ENCODE measurements at regions not wholly inside any gene's neighbourhood (a gene's known extent, or its start where the extent isn't known, plus 50 kb on each side); places are given as distances from the start of the nearest gene placed in this dataset.

GRCh38 chr10:107614939-107615685 lies 450.6 kb upstream of the SORCS1 start:
- Histone ChIP-seq H3K36me3 (ENCODE audit: insufficient read depth) (no peaks in the 10 kb centered on the region), H3F3A (replicated peaks; ENCODE audit: low read depth) (no peaks in the 10 kb centered on the region), H2AFZ (no peak overlapping the region), H3K27me3 (ENCODE audit: insufficient read depth) (no peaks in the 10 kb centered on the region), H4K20me1 (replicated peaks; ENCODE audit: insufficient read depth) (no peaks in the 10 kb centered on the region), H3K4me1 (ENCODE audit: insufficient read depth) (no peaks in the 10 kb centered on the region), H3K79me2 (replicated peaks; ENCODE audit: insufficient read depth) (no peaks in the 10 kb centered on the region), H3K27ac (ENCODE audit: low read depth) (no peak overlapping the region), H3K4me2 (no peak overlapping the region), H3K9me2 (ENCODE audit: insufficient read depth) (no peaks in the 10 kb centered on the region), H3K4me3 (no peak overlapping the region)
- H3K9me3 Mint-ChIP-seq, result no peaks in the 10 kb centered on the region
- H3K4me3 Mint-ChIP-seq, result no peak overlapping the region
- DNase-seq (ENCODE audit: low spot score), result no peak
- TF ChIP-seq ZNF331 (CRISPR knock-in tag; IDR thresholded peaks at IDR 0.05; ENCODE audit: low read depth), result no peak
- no peak for TF ChIP-seq CREB1 (CRISPR knock-in tag; IDR thresholded peaks at IDR 0.05; ENCODE audit: low read depth)
- no peak for TF ChIP-seq EZH2 (IDR thresholded peaks at IDR 0.05; ENCODE audit: low read depth, unreplicated experiment)
- no peak for TF ChIP-seq JUNB (IDR thresholded peaks at IDR 0.05; ENCODE audit: unreplicated experiment)
- TF ChIP-seq, protein P1, sequence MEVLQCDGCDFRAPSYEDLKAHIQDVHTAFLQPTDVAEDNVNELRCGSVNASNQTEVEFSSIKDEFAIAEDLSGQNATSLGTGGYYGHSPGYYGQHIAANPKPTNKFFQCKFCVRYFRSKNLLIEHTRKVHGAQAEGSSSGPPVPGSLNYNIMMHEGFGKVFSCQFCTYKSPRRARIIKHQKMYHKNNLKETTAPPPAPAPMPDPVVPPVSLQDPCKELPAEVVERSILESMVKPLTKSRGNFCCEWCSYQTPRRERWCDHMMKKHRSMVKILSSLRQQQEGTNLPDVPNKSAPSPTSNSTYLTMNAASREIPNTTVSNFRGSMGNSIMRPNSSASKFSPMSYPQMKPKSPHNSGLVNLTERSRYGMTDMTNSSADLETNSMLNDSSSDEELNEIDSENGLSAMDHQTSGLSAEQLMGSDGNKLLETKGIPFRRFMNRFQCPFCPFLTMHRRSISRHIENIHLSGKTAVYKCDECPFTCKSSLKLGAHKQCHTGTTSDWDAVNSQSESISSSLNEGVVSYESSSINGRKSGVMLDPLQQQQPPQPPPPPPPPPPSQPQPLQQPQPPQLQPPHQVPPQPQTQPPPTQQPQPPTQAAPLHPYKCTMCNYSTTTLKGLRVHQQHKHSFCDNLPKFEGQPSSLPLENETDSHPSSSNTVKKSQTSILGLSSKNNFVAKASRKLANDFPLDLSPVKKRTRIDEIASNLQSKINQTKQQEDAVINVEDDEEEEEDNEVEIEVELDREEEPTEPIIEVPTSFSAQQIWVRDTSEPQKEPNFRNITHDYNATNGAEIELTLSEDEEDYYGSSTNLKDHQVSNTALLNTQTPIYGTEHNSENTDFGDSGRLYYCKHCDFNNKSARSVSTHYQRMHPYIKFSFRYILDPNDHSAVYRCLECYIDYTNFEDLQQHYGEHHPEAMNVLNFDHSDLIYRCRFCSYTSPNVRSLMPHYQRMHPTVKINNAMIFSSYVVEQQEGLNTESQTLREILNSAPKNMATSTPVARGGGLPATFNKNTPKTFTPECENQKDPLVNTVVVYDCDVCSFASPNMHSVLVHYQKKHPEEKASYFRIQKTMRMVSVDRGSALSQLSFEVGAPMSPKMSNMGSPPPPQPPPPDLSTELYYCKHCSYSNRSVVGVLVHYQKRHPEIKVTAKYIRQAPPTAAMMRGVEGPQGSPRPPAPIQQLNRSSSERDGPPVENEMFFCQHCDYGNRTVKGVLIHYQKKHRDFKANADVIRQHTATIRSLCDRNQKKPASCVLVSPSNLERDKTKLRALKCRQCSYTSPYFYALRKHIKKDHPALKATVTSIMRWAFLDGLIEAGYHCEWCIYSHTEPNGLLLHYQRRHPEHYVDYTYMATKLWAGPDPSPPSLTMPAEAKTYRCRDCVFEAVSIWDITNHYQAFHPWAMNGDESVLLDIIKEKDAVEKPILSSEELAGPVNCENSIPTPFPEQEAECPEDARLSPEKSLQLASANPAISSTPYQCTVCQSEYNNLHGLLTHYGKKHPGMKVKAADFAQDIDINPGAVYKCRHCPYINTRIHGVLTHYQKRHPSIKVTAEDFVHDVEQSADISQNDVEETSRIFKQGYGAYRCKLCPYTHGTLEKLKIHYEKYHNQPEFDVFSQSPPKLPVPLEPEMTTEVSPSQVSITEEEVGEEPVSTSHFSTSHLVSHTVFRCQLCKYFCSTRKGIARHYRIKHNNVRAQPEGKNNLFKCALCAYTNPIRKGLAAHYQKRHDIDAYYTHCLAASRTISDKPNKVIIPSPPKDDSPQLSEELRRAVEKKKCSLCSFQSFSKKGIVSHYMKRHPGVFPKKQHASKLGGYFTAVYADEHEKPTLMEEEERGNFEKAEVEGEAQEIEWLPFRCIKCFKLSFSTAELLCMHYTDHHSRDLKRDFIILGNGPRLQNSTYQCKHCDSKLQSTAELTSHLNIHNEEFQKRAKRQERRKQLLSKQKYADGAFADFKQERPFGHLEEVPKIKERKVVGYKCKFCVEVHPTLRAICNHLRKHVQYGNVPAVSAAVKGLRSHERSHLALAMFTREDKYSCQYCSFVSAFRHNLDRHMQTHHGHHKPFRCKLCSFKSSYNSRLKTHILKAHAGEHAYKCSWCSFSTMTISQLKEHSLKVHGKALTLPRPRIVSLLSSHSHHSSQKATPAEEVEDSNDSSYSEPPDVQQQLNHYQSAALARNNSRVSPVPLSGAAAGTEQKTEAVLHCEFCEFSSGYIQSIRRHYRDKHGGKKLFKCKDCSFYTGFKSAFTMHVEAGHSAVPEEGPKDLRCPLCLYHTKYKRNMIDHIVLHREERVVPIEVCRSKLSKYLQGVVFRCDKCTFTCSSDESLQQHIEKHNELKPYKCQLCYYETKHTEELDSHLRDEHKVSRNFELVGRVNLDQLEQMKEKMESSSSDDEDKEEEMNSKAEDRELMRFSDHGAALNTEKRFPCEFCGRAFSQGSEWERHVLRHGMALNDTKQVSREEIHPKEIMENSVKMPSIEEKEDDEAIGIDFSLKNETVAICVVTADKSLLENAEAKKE (CRISPR knock-in tag; IDR thresholded peaks at IDR 0.05), result no peak
- TF ChIP-seq, protein P2, sequence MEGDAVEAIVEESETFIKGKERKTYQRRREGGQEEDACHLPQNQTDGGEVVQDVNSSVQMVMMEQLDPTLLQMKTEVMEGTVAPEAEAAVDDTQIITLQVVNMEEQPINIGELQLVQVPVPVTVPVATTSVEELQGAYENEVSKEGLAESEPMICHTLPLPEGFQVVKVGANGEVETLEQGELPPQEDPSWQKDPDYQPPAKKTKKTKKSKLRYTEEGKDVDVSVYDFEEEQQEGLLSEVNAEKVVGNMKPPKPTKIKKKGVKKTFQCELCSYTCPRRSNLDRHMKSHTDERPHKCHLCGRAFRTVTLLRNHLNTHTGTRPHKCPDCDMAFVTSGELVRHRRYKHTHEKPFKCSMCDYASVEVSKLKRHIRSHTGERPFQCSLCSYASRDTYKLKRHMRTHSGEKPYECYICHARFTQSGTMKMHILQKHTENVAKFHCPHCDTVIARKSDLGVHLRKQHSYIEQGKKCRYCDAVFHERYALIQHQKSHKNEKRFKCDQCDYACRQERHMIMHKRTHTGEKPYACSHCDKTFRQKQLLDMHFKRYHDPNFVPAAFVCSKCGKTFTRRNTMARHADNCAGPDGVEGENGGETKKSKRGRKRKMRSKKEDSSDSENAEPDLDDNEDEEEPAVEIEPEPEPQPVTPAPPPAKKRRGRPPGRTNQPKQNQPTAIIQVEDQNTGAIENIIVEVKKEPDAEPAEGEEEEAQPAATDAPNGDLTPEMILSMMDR (conservative IDR thresholded peaks at IDR 0.05; ENCODE audit: low read depth in 2 of 2), result no peak
- TF ChIP-seq ETS1 (IDR thresholded peaks at IDR 0.05), result no peak
- no peak for TF ChIP-seq NANOG (IDR thresholded peaks at IDR 0.05; ENCODE audit: borderline replicate concordance)
- no peak for TF ChIP-seq EZH2phosphoT487 (IDR thresholded peaks at IDR 0.05; ENCODE audit: unreplicated experiment)
- no peak for TF ChIP-seq STAT1 (IDR thresholded peaks at IDR 0.05; ENCODE audit: unreplicated experiment)
- no peak for TF ChIP-seq POLR2AphosphoS5 (IDR thresholded peaks at IDR 0.05; ENCODE audit: low read depth)
- TF ChIP-seq, protein P3, sequence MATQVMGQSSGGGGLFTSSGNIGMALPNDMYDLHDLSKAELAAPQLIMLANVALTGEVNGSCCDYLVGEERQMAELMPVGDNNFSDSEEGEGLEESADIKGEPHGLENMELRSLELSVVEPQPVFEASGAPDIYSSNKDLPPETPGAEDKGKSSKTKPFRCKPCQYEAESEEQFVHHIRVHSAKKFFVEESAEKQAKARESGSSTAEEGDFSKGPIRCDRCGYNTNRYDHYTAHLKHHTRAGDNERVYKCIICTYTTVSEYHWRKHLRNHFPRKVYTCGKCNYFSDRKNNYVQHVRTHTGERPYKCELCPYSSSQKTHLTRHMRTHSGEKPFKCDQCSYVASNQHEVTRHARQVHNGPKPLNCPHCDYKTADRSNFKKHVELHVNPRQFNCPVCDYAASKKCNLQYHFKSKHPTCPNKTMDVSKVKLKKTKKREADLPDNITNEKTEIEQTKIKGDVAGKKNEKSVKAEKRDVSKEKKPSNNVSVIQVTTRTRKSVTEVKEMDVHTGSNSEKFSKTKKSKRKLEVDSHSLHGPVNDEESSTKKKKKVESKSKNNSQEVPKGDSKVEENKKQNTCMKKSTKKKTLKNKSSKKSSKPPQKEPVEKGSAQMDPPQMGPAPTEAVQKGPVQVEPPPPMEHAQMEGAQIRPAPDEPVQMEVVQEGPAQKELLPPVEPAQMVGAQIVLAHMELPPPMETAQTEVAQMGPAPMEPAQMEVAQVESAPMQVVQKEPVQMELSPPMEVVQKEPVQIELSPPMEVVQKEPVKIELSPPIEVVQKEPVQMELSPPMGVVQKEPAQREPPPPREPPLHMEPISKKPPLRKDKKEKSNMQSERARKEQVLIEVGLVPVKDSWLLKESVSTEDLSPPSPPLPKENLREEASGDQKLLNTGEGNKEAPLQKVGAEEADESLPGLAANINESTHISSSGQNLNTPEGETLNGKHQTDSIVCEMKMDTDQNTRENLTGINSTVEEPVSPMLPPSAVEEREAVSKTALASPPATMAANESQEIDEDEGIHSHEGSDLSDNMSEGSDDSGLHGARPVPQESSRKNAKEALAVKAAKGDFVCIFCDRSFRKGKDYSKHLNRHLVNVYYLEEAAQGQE (IDR thresholded peaks at IDR 0.05; ENCODE audit: unreplicated experiment), result no peak
- no peak for TF ChIP-seq ZNF114 (CRISPR knock-in tag; IDR thresholded peaks at IDR 0.05)
- H3K4me1 Mint-ChIP-seq, result peaks cover 7% of the 10 kb centered on the region
- ATAC-seq, result no peak
- H3K27ac Mint-ChIP-seq, result no peak overlapping the region
- H3K36me3 Mint-ChIP-seq (ENCODE audit: low read depth), result no peaks in the 10 kb centered on the region
- H3K27me3 Mint-ChIP-seq (ENCODE audit: insufficient read depth, low read depth, poor library complexity), result no peaks in the 10 kb centered on the region

All from GM23338 (cell line).